ENCODE measurements at regions not wholly inside any gene's neighbourhood (a gene's known extent, or its start where the extent isn't known, plus 50 kb on each side); places are given as distances from the start of the nearest gene placed in this dataset.

DNA sequence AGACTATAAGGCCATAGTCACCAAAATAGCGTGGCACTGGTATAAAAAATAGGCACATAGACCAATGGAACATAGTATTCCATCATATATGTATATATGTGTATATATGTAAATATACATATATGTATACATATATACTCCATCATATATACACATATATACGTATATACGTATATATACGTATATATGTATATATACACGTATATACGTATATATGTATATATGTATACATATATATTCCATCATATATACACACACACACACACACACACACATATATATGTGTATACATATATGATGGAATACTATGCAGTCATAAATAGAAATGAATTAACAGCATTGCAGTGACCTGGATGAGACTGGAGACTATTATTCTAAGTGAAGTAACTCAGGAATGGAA is 204.6 kb downstream of the LTN1 start:
- H4K20me1 ChIP-seq (ENCODE audit: control insufficient read depth, insufficient read depth, low read length, poor library complexity, severe bottlenecking) = no peaks in the 10 kb centered on the region
- no peak overlapping the region for H3K27ac ChIP-seq (ENCODE audit: low read length in 2 of 2)
- H3K27ac Mint-ChIP-seq = no peak overlapping the region
- ATAC-seq (ENCODE audit: low read depth) (no peak), DNase-seq (no peak)
- H3K4me2 ChIP-seq (replicated peaks; ENCODE audit: low read depth, low read length, poor library complexity, severe bottlenecking) = no peak overlapping the region
- H3K79me2 ChIP-seq (ENCODE audit: control insufficient read depth, insufficient read depth, low read length) = no peaks in the 10 kb centered on the region
- no peaks in the 10 kb centered on the region for H3K27me3 Mint-ChIP-seq
- WGBS (ENCODE audit: insufficient coverage) = no CpG with 5 or more reads among the region's 6 CpGs
- no peak overlapping the region for H2AFZ ChIP-seq (ENCODE audit: insufficient read depth, low read depth, low read length, poor library complexity, severe bottlenecking)
- CTCF ChIA-PET = no interaction called here
- H3K36me3 ChIP-seq (replicated peaks in 1 of 2; ENCODE audit: control extremely low read depth in 1 of 2, control insufficient read depth in 1 of 2, extremely low read depth in 1 of 2, insufficient read depth in 2 of 2, low read length in 1 of 2) = no peaks in the 10 kb centered on the region
- no peak for TF ChIP-seq EZH2 (IDR thresholded peaks at IDR 0.05; ENCODE audit: borderline replicate concordance, insufficient read depth, low read depth, low read length, poor library complexity, severe bottlenecking)
- TF ChIP-seq, protein P1, sequence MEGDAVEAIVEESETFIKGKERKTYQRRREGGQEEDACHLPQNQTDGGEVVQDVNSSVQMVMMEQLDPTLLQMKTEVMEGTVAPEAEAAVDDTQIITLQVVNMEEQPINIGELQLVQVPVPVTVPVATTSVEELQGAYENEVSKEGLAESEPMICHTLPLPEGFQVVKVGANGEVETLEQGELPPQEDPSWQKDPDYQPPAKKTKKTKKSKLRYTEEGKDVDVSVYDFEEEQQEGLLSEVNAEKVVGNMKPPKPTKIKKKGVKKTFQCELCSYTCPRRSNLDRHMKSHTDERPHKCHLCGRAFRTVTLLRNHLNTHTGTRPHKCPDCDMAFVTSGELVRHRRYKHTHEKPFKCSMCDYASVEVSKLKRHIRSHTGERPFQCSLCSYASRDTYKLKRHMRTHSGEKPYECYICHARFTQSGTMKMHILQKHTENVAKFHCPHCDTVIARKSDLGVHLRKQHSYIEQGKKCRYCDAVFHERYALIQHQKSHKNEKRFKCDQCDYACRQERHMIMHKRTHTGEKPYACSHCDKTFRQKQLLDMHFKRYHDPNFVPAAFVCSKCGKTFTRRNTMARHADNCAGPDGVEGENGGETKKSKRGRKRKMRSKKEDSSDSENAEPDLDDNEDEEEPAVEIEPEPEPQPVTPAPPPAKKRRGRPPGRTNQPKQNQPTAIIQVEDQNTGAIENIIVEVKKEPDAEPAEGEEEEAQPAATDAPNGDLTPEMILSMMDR (IDR thresholded peaks at IDR 0.05) = no peak
- POLR2A ChIA-PET = no interaction called here
- no peak overlapping the region for H3K4me3 Mint-ChIP-seq
- no peak overlapping the region for H3K4me3 ChIP-seq (ENCODE audit: control extremely low read depth in 1 of 5, extremely low read depth in 1 of 5, insufficient read depth in 1 of 5, low read depth in 2 of 5, low read length in 4 of 5)
- H3K4me1 Mint-ChIP-seq = no peaks in the 10 kb centered on the region
- peaks cover 0 to 9% (median 1%) of the 10 kb centered on the region in 3 donors for H3K9me3 ChIP-seq (ENCODE audit: control extremely low read depth in 1 of 3, control insufficient read depth in 2 of 3, insufficient read depth in 1 of 3, low read length in 2 of 3)
- no peaks in the 10 kb centered on the region for H3K27me3 ChIP-seq (replicated peaks in 1 of 4; ENCODE audit: control extremely low read depth in 1 of 4, control insufficient read depth in 3 of 4, insufficient read depth in 4 of 4, low read length in 3 of 4)
- H3K4me1 ChIP-seq (ENCODE audit: control insufficient read depth in 2 of 2, insufficient read depth in 2 of 2, low read length in 2 of 2) = no peaks in the 10 kb centered on the region
- intact Hi-C loops (cut with micrococcal nuclease) = no loop called here
- no peak overlapping the region for H3K9ac ChIP-seq (ENCODE audit: low read length)
- no peaks in the 10 kb centered on the region for H3K9me3 Mint-ChIP-seq (ENCODE audit: insufficient read depth)

DNA sequence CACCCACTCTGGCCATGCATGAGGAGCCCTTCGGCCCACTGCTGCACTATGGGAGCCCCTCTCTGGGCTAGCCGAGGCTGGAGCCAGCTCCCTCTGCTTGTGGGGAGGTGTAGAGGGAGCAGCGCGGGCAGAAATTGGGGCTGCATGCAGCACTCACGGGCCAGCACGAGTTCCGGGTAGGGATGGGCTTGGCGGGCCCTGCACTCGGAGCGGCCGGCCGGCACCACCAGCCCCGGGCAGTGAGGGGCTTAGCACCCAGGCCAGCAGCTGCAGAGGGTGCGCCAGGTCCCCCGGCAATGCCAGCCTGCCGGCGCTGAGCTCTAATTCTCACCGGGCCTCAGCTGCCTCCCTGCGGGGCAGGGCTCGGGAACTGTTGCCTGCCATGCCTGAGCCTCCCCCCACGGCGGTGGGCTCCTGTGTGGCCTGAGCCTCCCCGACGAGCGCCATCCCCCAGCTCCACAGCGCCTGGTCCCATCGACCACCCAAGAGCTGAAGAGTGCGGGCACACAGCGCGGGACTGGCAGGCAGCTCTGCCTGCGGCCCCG is 209.0 kb downstream of the LTN1 start:
- H3K4me3 Mint-ChIP-seq = no peak overlapping the region
- H3K9me3 ChIP-seq (ENCODE audit: control extremely low read depth in 1 of 3, control insufficient read depth in 2 of 3, insufficient read depth in 1 of 3, low read length in 2 of 3) = peaks cover 0 to 9% (median 1%) of the 10 kb centered on the region in 3 donors
- DNase-seq = no peak
- H4K20me1 ChIP-seq (ENCODE audit: control insufficient read depth, insufficient read depth, low read length, poor library complexity, severe bottlenecking) = no peaks in the 10 kb centered on the region
- TF ChIP-seq, protein P1 (IDR thresholded peaks at IDR 0.05) = no peak
- TF ChIP-seq EZH2 (IDR thresholded peaks at IDR 0.05; ENCODE audit: borderline replicate concordance, insufficient read depth, low read depth, low read length, poor library complexity, severe bottlenecking) = no peak
- no peak overlapping the region for H3K4me2 ChIP-seq (replicated peaks; ENCODE audit: low read depth, low read length, poor library complexity, severe bottlenecking)
- H3K9ac ChIP-seq (ENCODE audit: low read length) = no peak overlapping the region
- H2AFZ ChIP-seq (ENCODE audit: insufficient read depth, low read depth, low read length, poor library complexity, severe bottlenecking) = no peak overlapping the region
- H3K4me3 ChIP-seq (ENCODE audit: control extremely low read depth in 1 of 5, extremely low read depth in 1 of 5, insufficient read depth in 1 of 5, low read depth in 2 of 5, low read length in 4 of 5) = no peak overlapping the region
- H3K79me2 ChIP-seq (ENCODE audit: control insufficient read depth, insufficient read depth, low read length) = no peaks in the 10 kb centered on the region
- H3K36me3 ChIP-seq (replicated peaks in 1 of 2; ENCODE audit: control extremely low read depth in 1 of 2, control insufficient read depth in 1 of 2, extremely low read depth in 1 of 2, insufficient read depth in 2 of 2, low read length in 1 of 2) = no peaks in the 10 kb centered on the region
- H3K27me3 ChIP-seq (replicated peaks in 1 of 4; ENCODE audit: control extremely low read depth in 1 of 4, control insufficient read depth in 3 of 4, insufficient read depth in 4 of 4, low read length in 3 of 4) = no peaks in the 10 kb centered on the region
- H3K27me3 Mint-ChIP-seq = no peaks in the 10 kb centered on the region
- intact Hi-C loops (cut with micrococcal nuclease) = no loop called here
- H3K27ac ChIP-seq (ENCODE audit: low read length in 2 of 2) = no peak overlapping the region
- H3K27ac Mint-ChIP-seq = no peak overlapping the region
- H3K9me3 Mint-ChIP-seq (ENCODE audit: insufficient read depth) = no peaks in the 10 kb centered on the region
- WGBS (ENCODE audit: insufficient coverage) = 95% methylated on average over 30 of the region's 32 CpGs
- H3K4me1 Mint-ChIP-seq = no peaks in the 10 kb centered on the region
- POLR2A ChIA-PET = no interaction called here
- ATAC-seq (ENCODE audit: low read depth) = no peak
- CTCF ChIA-PET = no interaction called here
- no peaks in the 10 kb centered on the region for H3K4me1 ChIP-seq (ENCODE audit: control insufficient read depth in 2 of 2, insufficient read depth in 2 of 2, low read length in 2 of 2)
